ENCODE measurements at regions not wholly inside any gene's neighbourhood (a gene's known extent, or its start where the extent isn't known, plus 50 kb on each side); places are given as distances from the start of the nearest gene placed in this dataset.

GRCh38 chr1:88371436-88372023, 312.5 kb upstream of the PKN2 start:
- TF ChIP-seq CTCF (IDR thresholded peaks at IDR 0.05; ENCODE audit: low read length) (no peak), EZH2phosphoT487 (IDR thresholded peaks at IDR 0.05; ENCODE audit: low read length) (no peak)
